GM12801 (cell line): ENCODE measurements at regions not wholly inside any gene's neighbourhood (a gene's known extent, or its start where the extent isn't known, plus 50 kb on each side); places are given as distances from the start of the nearest gene placed in this dataset.

Experiments
- CTCF ChIP-seq: IDR thresholded peaks from one replicate; pipeline ENCODE4 v1.5.1; 2011; ENCODE audit warnings: control low read depth; ENCODE audit not compliant: insufficient read length; ENCODE audit errors: extremely low read depth

GRCh38 chr1:14347186-14347585, 251.3 kb upstream of the KAZN start:
- TF ChIP-seq CTCF, result no peak

DNA sequence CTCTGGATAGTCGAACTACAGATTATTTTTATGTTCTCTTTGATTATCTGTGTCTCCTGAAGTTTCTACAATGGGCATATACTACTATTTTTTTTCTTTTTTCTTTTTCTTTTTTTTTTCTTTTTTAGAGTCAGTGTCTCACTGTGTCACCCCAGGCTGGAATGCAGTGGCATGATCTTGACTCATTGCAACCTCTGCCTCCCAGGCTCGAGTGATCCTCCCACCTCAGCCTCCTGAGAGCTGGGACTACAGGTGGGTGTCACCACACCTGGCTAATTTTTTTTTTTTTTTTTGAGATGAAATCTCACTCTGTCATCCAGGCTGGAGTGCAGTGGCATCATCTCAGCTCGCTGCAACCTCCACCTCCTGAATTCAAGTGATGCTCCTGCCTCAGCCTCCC, 250.7 kb upstream of the KAZN start:
- no peak for TF ChIP-seq CTCF

GRCh38 chr1:14350197-14350596, 248.3 kb upstream of the KAZN start:
- no peak for TF ChIP-seq CTCF

- no peak for TF ChIP-seq CTCF
Observed at GRCh38 chr1:14352897-14353296, 245.6 kb upstream of the KAZN start.

- no peak for TF ChIP-seq CTCF
Observed at GRCh38 chr1:14362331-14362730, 236.2 kb upstream of the KAZN start.

GRCh38 chr1:14363036-14363590, 235.4 kb upstream of the KAZN start:
- TF ChIP-seq CTCF, result no peak

- TF ChIP-seq CTCF, result no peak
Observed at GRCh38 chr1:14363707-14364413, 234.6 kb upstream of the KAZN start.
